Tibial artery (tissue), 4 donors: ENCODE measurements at regions not wholly inside any gene's neighbourhood (a gene's known extent, or its start where the extent isn't known, plus 50 kb on each side); places are given as distances from the start of the nearest gene placed in this dataset.
A peak's percentile ranks its signal among the peaks of the same experiment; 100 is the strongest.
"Not testable (repeated sequence)": the region's sequence is repeated elsewhere in the genome, so short reads cannot be mapped to it uniquely, and the experiment has no call there.

Experiments used
- DNase-seq, 2 donors: peaks; one replicate each; pipeline ENCODE4 v3.0.0-alpha.2; 2019
- H3K27ac ChIP-seq, 2 donors: fragments of 200-600 bp; sonication (generic) in 1 of 2; 1 replicate in 1 of 2; 2 replicates in 1 of 2; pipeline ENCODE4 v1.5.1; 2018 to 2019; ENCODE audit warnings: mild to moderate bottlenecking in 1 of 2
- H3K27me3 ChIP-seq, 2 donors: fragments of 200-600 bp; sonication (generic) in 1 of 2; one replicate each; pipeline versions ENCODE4 v1.5.1 to v1.6.0; 2016 to 2019
- H3K36me3 ChIP-seq, 3 donors: fragments of 200-600 bp; sonication (generic) in 2 of 3; one replicate each; pipeline ENCODE4 v1.5.1; 2016 to 2019; ENCODE audit warnings: mild to moderate bottlenecking in 2 of 3
- H3K4me1 ChIP-seq, 4 donors: fragments of 200-600 bp; sonication (generic) in 2 of 4; 1 replicate in 3 of 4; 2 replicates in 1 of 4; pipeline ENCODE4 v1.5.1; 2016 to 2019
- H3K4me3 ChIP-seq, 2 donors: fragments of 200-600 bp; sonication (generic) in 1 of 2; 1 replicate in 1 of 2; 2 replicates in 1 of 2; pipeline ENCODE4 v1.5.1; 2018 to 2019; ENCODE audit warnings: mild to moderate bottlenecking in 2 of 2
- H3K9me3 ChIP-seq, 3 donors: fragments of 200-600 bp; sonication (generic) in 1 of 3; one replicate each; pipeline ENCODE4 v1.5.1; 2016 to 2019
- CTCF ChIP-seq, 2 experiments: fragments of 200-600 bp in 1 of 2; fragments of 450-650 bp in 1 of 2; IDR thresholded peaks; one replicate each; pipeline ENCODE4 v1.5.1; 2017 to 2019; ENCODE audit warnings: antibody characterized with exemption in 2 of 2, mild to moderate bottlenecking in 1 of 2, moderate library complexity in 1 of 2
- intact Hi-C: fragments of 100-400 bp; cut with DNase I; formaldehyde crosslinking; loops from one replicate; pipeline ENCODE4 v1.15.0; 2023; ENCODE audit warnings: low total_unique reads

GRCh38 chr15:45873781-45874180 lies 239.0 kb downstream of the SQOR start:
- DNase-seq = no peak
- H3K36me3 ChIP-seq = no peaks in the 10 kb centered on the region
- H3K27ac ChIP-seq = no peak overlapping the region
- H3K9me3 ChIP-seq = no peaks in the 10 kb centered on the region
- TF ChIP-seq CTCF (IDR thresholded peaks at IDR 0.05) = no peak
- no peaks in the 10 kb centered on the region for H3K27me3 ChIP-seq
- no peaks in the 10 kb centered on the region for H3K4me1 ChIP-seq
- H3K4me3 ChIP-seq = no peak overlapping the region
- intact Hi-C loops = no loop called here

GRCh38 chr15:45874566-45874965 lies 239.7 kb downstream of the SQOR start:
- H3K27me3 ChIP-seq, H3K4me3 ChIP-seq, H3K9me3 ChIP-seq, H3K36me3 ChIP-seq, DNase-seq, intact Hi-C loops, H3K4me1 ChIP-seq, H3K27ac ChIP-seq: not testable (repeated sequence)

DNA sequence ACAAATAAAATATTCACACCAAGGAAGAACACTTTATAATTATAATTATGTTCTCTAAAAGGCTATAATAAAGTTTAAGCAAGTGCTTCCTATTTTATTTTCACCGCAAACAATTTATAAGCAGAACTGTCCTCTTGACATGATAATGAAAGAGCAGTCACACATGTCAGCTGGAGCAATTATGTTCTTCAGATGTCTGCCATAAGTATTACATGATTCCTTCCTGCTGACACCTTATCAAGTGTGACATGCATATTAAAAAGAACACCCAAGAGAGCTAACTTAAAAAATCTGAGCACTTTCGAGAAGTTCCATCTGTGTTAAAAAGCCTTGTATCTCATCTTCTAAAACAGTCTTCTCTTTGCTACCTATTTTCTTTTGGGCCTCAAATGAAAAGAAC lies 249.5 kb downstream of the SQOR start:
- TF ChIP-seq CTCF (IDR thresholded peaks at IDR 0.05) = no peak
- no peak overlapping the region for H3K4me3 ChIP-seq
- H3K4me1 ChIP-seq = peaks cover 0 to 12% (median 2%) of the 10 kb centered on the region in 4 donors
- DNase-seq = no peak
- H3K27ac ChIP-seq = no peak overlapping the region
- no peaks in the 10 kb centered on the region for H3K27me3 ChIP-seq
- intact Hi-C loops = no loop called here
- H3K36me3 ChIP-seq = no peaks in the 10 kb centered on the region
- H3K9me3 ChIP-seq = no peaks in the 10 kb centered on the region

GRCh38 chr15:45884755-45885445 lies 250.1 kb downstream of the SQOR start:
- H3K36me3 ChIP-seq = no peaks in the 10 kb centered on the region
- H3K27ac ChIP-seq = peak overlapping the region in 1 of 2 donors; percentile 16
- H3K4me1 ChIP-seq = peaks cover 0 to 13% (median 2%) of the 10 kb centered on the region in 4 donors
- intact Hi-C loops = no loop called here
- H3K9me3 ChIP-seq = no peaks in the 10 kb centered on the region
- H3K27me3 ChIP-seq = no peaks in the 10 kb centered on the region
- H3K4me3 ChIP-seq = no peak overlapping the region
- no peak for DNase-seq
- no peak for TF ChIP-seq CTCF (IDR thresholded peaks at IDR 0.05)

DNA sequence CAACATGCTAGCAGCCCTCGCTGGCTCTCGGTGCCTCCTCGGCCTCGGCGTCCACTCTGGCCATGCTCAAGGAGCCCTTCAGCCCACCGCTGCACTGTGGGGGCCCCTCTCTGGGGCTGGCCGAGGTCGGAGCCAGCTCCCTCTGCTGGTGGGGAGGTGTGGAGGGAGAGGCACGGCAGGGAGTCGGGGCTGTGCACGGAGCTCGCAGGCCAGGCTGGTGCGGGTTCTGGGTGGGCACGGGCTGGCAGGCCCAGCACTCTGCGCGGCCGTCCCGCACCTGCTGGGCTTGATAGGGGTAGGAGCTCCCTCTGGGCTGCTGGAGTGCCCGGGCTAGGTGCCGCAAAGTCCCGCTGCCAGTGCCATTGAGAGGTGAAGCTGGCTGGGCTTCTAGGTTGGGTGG lies 251.0 kb downstream of the SQOR start:
- Histone ChIP-seq H3K4me3 (no peak overlapping the region), H3K27me3 (no peaks in the 10 kb centered on the region), H3K4me1 (peaks cover 0 to 22% (median 2%) of the 10 kb centered on the region in 4 donors), H3K9me3 (no peaks in the 10 kb centered on the region), H3K27ac (no peak overlapping the region), H3K36me3 (no peaks in the 10 kb centered on the region)
- intact Hi-C loops = no loop called here
- TF ChIP-seq CTCF (IDR thresholded peaks at IDR 0.05) = no peak
- DNase-seq = no peak

DNA sequence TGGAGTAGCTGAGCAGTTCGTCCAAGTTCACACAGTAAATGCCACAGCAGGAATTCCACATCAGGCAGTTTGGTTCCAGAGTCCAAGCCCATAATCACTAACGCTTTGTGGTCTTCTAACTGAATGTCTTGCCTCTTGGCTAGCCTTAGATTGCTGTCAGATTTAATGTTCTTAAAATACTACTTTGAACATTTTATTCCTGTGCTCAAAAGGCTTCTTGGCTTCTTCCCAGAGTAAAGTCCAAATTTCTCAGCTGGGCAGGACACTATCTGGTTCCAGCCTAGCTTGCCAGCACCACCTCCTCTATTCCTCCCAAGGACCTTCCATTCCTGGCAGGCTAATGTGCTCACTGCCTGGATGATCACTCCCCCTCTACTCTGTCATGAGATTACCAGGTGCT lies 256.9 kb downstream of the SQOR start:
- Histone ChIP-seq H3K27me3 (no peaks in the 10 kb centered on the region), H3K4me3 (no peak overlapping the region), H3K27ac (peak overlapping the region; percentile 43 to 67), H3K36me3 (no peaks in the 10 kb centered on the region), H3K9me3 (no peaks in the 10 kb centered on the region), H3K4me1 (peaks cover 0 to 30% (median 15%) of the 10 kb centered on the region in 4 donors)
- peak; percentile 27 to 72 for DNase-seq
- no peak for TF ChIP-seq CTCF (IDR thresholded peaks at IDR 0.05)
- intact Hi-C loops = no loop called here
